HG02885 (cell line): ENCODE measurements at regions not wholly inside any gene's neighbourhood (a gene's known extent, or its start where the extent isn't known, plus 50 kb on each side); places are given as distances from the start of the nearest gene placed in this dataset.

ENCODE experiments used
- ATAC-seq: cut with Tn5 transposase; IDR thresholded peaks from one replicate; pipeline ENCODE4 v1.9.1; 2021; ENCODE audit warnings: mild to moderate bottlenecking; ENCODE audit not compliant: unreplicated experiment, poor library complexity

DNA sequence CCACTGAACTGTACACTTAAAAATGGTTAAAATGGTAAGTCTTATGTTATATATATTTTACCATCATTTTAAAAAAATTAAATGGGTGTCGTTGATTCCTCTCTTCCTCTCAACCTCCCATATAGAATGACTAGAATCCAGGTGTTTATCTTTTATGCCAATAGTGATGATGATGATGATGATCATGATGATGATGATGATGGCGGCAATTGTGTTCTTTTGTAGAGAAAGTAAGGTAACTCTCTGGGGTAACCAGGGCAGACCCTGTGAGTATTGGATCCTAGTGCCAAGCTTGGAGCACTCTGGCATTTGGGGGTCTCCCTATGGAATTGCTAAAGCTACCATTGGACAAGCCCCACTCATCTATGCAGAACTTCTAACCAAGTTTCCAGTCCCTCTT lies 113.6 kb downstream of the GLI2 start:
- no peak for ATAC-seq

DNA sequence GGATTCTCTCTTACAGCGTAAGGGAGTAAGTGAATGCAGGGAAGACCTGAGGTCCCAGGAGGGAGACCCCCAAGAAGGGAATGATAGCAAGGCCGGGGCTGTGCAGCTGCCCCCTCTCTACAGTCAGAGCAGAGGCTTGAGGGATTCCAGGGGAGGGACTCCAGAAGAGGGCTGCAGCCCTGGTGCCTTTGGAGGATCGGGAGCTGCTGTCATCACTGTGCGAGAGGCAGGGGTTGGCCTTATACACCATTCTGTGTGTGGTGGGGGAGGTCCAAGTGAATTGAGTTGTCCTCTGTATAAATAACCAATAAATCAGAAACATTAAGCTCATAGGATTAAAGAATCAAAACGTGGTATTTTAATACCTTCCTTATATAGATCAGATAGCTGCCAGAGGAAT lies 114.9 kb downstream of the GLI2 start:
- ATAC-seq, result no peak

DNA sequence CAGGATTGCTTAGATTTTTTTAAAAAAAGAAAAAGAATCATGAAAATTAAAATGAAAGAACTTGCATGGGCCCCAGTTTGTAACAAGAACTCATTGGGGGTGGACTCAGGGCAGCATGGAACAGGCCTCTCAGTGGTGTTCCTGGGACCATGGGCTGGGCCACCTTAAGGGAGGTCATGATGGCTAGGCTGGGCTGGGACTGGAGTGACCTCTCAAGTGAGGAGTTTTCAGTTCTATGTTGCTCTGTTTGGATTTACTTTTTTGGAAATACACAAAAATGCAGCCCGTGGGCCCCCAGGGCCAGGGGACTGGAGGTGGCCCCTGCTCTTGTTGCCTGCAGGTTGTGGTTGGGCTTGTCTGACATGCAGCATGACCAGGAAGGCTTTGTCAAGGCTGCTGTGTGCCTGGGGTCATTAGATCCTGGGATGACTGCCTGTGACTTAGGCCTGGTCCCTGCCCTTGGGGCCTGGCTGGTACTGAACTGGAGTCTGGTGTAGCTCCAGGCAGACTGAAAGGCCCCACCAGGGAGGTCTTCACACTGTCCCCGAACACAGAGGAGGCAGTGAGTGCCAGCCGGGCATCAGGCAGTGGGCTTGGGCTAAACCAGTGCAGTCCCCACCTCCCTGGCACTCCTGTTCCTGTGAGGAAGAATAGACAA lies 115.6 kb downstream of the GLI2 start:
- no peak for ATAC-seq

GRCh38 chr2:120852200-120852815 lies 116.6 kb downstream of the GLI2 start:
- ATAC-seq, result no peak

DNA sequence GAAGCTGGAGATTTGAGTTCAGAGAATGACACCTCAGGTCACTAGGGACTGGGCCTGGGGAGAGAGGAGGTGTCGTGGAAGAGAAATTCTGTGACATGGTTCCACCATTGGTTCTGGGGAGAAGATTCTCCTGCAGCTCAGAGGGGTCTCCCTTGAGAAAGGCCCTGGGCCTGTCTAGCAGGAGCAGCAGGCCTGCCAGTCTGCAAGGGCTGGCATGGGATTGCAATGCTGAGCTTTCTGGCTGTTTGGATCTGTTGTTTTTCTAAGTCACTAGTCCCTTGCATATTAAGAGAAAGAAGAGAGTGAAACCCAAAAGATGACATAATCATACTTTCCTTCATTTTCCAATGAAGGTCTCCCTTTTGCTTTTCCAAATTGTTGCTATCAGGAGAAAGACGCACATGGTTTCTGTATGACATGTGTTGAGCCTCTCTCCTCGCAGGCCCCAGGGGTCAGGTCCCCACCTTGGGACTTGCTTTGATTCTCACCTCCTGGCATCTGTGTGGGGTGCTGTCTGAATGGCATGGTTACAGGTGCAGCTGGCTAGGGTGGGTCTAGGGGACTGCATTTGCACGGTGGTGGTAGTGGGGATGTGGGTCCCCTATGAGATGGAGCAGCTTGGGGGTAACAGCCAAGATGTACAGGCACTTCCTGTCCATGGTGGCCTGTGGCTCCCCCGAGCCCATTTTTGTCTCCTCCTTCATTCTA lies 117.8 kb downstream of the GLI2 start:
- ATAC-seq, result no peak

DNA sequence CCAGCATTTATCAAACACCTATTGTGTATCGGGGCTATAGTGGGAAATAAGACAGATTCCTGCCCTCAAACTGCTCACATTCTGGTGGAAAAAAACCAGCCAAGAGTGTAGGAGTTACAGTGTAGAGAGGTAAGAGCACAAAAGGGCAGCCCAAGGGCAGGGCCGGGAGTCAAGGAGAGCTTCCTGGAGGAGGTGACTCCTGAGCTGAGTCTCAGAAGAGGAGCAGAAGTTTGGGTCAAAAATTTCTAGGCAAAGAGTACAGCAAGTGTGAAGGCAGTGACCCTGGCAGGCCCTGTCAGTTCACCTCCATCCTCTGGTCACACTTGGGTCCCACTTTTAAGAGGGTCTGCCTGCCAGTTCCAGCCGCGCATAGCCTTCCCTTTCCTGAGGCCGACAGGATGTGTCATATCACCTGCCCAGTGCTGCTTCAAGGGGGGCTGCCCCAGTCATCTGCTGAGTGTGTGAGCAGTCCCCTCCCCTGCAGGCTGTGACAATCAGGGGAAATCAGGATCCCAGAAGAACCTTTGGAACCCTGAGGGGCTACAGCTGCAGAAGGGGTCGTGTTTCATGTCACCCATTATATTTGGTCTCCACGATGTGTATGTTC lies 118.4 kb downstream of the GLI2 start:
- no peak for ATAC-seq

DNA sequence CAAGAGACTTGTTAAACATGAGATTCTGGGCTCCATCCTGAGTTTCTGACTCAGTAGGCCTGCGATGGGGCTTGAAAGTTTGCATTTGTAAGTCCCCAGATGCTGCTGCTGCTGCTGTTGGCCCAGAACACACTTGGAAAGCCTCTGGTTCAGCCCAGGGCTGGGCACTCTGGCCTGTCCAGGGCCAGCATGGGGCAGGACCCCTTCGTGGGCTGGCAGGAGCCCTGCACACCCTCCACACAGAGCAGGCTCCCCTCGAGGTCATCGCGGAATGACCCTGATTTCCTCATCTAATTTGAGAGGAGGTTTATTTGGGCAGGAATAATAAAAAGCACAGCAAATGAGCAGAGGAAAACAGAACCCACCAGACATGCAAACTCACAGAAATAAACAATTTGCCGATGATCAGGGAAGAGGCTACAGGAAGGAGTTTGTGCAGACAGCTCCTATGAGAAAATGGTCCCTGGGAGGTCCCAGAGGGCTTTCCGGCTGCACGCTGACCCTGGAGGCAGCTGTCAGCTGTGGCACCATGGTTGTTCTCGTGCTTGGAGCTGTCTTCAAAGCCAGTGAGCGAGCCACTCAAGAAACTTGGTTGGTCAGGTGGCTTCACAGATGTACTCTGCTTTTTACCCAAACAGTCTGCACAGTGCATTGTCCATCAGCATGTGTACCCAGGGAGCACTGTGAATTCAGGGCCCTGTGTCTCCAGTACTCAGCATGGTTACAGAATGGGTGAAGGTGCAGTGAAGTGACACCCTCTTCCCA lies 119.3 kb downstream of the GLI2 start:
- ATAC-seq, result no peak

DNA sequence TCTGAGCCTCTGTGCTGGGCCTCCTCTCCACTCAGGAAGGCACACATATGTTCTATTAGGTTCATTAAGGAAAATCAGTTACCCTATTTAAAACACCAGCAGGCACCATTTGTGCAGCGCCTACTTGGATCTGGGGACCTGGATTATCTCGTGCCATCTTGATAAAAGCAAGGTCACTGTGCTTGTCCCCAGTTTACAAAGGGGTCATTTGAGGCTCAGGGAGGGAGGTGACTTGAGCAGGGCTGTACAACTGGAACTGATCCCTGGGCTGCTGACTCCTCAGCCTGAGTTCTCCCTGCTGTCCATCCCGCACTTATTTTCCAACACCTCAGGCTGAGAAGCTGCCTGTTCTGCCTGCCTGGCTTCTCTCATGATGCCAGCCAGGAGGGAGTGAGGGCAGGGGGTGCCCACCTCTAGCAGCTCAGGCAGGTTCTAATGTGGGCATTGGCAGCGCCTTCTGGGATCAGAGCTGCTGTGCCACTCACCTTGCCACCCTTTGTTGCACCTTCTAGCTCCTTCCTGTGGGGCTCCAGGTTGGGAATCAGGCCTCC lies 120.3 kb downstream of the GLI2 start:
- no peak for ATAC-seq

- no peak for ATAC-seq
Measured at GRCh38 chr2:120856421-120856862, 120.8 kb downstream of the GLI2 start.

DNA sequence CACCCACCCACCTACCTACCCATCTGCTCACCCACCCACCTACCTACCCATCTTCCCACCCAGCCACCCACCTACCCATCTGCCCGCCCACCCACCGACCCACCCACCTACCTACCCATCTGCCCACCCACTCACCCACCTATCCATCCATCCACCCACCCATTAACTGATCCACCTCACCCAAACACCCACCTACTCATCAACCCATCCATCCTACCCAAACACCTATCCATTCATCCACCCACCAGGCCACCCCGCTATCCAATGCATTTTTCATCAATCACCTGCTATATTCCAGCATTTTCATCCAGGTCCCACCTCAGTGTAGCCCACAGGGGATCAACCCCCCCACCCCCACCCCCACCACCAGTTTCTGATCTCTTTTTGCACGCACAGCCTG lies 121.8 kb downstream of the GLI2 start:
- ATAC-seq, result no peak

DNA sequence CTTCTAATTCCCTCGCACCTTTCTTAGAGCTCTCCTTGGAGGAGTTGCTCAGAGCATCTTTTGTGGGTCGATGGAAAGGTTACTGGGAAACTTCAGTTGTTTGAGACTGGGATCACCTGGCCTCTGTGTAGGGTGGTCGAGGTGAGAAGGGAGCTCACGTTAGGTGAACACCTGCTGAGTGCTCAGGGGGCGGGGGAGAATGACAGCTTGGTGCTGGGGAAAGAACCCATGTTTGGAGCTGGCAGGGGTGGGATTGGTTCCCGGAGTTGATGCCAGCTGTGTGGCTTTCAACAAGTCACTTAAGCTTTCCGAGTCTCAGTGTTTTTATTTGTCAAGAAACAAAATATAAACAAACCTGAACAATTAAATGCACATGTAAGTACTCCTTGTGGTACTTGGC lies 122.3 kb downstream of the GLI2 start:
- ATAC-seq, result no peak

DNA sequence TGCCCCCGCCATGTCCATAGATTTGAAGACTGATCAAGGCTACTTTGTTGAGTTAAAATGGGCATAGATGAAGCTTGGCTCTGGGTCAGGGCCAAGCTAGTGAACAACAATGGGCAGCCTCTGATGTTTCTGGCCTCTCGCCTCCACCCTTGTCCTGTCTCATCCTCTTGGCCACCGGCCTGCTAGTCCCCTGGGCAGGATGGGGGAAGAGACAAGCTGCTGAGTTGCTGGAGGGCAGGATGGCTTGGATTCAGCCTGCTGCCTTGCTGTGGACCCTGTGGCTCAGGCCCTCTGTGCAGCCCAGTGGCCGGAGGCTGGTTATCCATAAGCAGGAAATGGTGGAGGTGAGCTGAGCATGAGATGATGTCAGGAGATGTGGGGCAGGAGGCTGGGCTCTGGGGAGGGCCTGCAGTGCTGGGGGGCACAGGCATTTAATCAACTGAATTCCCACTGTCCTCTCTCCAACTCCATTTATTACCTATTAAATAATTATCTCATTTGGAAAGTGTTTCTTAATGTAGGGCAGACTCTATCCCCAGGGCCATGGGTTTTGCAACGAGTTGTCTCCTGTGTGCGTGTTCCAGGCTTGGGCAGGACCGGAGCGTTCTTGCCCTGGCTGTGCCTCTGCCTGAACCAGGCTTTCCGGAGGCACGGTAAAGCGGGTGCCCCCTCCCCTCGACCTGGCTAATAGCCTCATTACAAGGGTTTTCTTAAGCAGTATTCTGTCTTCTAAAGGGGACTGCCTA lies 122.9 kb downstream of the GLI2 start:
- ATAC-seq, result no peak

DNA sequence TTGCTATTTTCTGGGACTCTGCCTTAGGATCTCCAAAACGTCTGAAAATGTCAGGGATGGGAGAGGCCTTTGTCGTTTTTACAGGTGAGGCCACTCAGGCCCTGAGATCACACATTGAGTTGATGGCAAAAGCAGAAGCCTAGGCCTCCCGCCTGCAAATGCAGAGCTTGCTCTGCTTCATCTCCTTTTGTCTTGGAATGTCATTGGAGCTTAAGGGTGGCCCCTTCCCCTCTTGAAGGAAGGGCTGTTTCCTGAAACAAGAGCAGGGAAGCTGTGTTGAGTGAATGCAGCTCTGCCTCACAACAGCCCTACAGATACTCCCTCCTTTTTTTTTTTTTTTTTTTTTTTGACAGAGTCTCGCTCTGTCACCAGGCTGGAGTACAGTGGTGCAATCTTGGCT lies 123.5 kb downstream of the GLI2 start:
- no peak for ATAC-seq

GRCh38 chr2:120859814-120860578 lies 124.3 kb downstream of the GLI2 start:
- ATAC-seq, result no peak

- ATAC-seq, result no peak
Measured at GRCh38 chr2:120860579-120860922, 124.9 kb downstream of the GLI2 start.

- no peak for ATAC-seq
Measured at GRCh38 chr2:120861191-120861575, 125.5 kb downstream of the GLI2 start.

DNA sequence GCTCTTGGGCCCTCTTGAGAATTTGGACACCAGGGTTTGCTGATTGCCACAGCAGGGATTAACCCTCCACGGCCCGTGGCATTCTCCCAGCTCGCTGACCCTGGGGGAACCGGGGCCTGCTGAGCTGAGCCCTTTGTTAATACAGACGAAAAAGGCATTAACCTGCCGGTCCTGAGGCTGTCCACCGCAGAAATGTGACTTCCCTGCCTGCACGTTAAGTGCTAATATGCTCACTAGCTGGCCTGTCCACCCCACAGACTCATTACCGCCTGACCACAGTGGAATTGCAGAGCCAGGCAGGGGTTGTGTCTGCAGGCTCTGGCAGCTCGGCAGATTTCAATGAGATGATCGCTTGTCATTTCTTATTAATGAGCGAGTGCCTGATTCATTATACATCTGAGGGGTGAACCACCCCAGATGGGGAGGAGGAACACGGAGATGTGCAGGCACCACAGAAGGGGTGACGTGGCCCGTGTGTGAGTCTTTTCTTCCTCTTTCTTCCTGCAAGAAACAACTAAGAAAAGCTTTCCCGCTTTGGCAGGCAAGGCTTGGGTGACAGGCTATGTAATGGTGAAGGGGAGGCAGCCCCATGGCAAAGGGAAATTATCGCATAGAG lies 126.0 kb downstream of the GLI2 start:
- ATAC-seq, result no peak

GRCh38 chr2:120862201-120863060 lies 126.8 kb downstream of the GLI2 start:
- ATAC-seq, result no peak
